GM18517 (cell line): ENCODE measurements at regions not wholly inside any gene's neighbourhood (a gene's known extent, or its start where the extent isn't known, plus 50 kb on each side); places are given as distances from the start of the nearest gene placed in this dataset.

Experiments used
- ATAC-seq: cut with Tn5 transposase; IDR thresholded peaks from one replicate; pipeline ENCODE4 v1.9.1; 2021; ENCODE audit warnings: mild to moderate bottlenecking, moderate library complexity; ENCODE audit not compliant: unreplicated experiment

DNA sequence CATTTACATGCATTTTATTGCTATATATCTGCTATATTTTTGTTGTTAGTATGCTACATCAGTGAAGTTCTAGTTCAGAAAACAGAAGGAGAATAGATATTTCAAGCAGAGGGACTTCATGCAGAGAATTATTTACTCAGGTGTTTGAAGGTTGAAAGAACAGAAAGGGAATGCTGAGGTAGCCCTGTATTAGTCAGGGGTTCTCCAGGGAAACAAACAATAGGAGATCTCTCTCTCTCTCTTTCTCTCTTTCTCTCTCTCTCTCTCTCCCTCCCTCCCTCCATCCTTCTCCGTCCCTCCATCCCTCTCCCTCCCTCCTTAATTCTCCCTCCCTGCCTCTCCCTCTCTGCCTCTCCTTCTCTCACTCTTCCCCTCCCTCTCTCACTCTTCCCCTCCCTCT is 114.3 kb upstream of the TDRD3 start:
- no peak for ATAC-seq

- no peak for ATAC-seq
Measured at GRCh38 chr13:60286707-60287106, 110.3 kb upstream of the TDRD3 start.

DNA sequence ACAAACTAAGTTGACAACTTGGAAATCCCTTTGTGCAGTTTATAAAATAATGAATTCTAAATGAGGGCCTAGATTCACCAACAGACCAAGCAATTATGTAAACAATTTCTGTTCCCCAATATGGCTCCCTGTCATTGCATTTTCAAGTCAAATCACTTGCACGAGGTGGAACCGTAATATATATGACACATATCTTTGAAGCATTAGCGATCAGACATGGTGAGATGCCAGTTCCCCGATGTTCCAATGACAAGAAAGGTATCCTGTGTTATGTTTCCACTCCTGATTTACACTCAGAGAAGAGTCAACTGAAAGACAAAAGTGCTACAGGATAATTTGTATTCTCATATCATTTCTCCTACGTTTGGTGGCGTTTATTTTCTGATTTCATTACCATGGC is 108.5 kb upstream of the TDRD3 start:
- no peak for ATAC-seq

GRCh38 chr13:60303166-60303565 is 93.9 kb upstream of the TDRD3 start:
- no peak for ATAC-seq

DNA sequence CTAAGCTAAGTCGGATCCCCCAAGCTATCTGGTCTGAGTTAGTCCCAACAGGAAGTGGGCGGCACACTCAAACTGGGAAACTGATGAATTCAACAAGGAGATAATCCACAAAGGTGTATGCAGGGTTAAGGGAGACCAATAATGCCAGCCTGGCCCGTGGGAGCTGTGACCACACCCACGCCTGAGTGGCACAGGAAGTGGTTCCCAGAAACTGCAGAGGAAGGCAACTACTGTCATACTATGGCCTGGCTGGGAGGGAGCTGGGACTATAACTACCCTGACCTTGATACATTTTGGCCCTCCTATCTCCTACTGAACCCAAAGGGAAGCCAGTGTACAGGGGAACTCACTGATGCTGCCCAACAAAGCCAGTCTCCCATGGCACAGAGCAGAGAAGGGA is 85.5 kb upstream of the TDRD3 start:
- ATAC-seq: no peak

- ATAC-seq: no peak
Measured at GRCh38 chr13:60312851-60313505, 84.0 kb upstream of the TDRD3 start.

- no peak for ATAC-seq
Measured at GRCh38 chr13:60318186-60318585, 78.8 kb upstream of the TDRD3 start.

- ATAC-seq: no peak
Measured at GRCh38 chr13:60324131-60324530, 72.9 kb upstream of the TDRD3 start.

DNA sequence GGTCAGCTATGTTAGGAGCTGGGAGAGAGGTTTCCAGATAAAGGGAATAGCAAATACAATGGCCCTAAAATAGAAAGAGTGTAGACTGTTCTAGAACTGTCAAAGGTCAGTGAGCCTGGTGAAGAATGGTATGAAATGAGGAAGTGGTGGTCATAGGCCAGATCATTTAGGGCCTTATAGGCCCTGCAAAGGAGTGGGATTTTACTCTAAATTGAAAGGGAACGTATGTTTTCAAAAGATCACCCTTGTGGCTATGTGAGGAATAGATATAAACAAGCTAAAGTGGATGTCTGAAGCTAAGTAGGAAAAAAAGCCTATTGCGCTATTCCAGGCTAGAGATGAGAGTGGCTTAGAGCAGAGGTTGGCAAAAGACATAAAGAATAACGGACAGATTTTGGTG is 70.7 kb upstream of the TDRD3 start:
- no peak for ATAC-seq

GRCh38 chr13:60327511-60327910 is 69.5 kb upstream of the TDRD3 start:
- no peak for ATAC-seq

DNA sequence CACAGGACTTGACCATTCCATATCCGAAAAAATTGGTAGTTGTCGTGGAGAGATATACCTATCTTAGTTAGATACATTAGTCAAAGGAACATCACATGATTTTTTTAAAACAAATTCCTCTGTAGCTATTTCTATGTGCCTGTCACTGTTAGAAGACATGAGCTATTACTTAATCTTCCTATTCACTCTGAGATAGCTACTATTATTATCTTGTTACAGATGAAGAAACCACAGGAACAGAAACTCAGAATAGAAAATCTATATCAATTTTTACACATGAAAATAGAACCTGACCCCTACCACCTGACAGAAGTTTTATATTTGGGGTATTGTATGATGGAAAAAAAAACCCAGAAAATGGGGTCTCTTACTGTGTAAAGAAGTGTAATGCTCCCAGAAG is 68.9 kb upstream of the TDRD3 start:
- no peak for ATAC-seq

DNA sequence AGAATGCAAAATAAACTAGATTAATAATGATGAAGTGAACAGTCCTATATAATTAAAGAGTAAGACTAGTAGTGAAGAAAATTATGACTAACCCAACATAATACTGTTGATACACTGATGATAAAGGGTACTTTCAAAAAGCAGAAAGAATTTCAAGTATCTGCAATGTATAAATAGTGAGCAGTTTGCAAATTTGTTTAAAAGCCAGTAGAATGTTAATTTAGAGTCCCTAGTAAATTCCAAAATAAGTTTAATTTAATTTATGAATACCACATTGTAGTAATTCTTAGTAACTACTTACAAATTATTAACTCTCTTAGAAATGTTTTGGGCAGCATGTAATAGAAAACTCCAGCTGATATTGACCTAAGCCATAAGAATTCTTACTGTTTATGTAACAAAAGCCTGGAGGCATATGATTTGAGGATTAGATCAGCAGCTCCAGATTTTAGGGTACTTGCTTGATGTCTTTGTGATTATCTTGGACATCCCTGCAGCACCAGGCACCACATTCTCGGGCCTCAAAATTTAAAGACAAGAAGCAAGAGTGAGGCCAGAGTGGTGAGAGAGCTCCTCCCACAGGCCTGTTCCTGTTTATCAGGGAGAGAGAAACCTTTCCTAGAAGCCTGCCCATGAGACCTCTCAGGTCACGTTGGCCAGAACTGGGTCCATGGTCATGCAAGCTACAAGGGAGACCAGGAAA is 67.6 kb upstream of the TDRD3 start:
- ATAC-seq: peak; percentile 67

GRCh38 chr13:60331249-60332012 is 65.6 kb upstream of the TDRD3 start:
- ATAC-seq: no peak

DNA sequence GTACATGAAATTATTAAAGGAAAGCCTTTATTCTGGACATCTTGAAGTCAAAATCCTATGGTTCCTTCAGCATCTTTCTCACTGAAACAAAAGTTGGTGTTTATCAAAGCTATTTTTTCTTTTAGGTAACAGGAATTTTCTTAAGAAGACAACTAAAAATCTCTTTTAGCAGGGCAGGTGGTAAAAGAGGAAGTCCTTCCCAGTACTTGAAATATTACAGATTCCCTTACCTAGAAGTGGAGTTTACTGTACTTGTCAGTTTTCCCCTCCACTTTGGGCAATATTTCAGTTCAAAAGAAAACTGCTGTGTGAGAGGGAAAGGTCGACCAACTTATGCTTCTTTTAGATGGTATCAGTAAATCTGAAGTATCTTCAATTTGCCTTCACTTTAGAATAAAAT is 64.3 kb upstream of the TDRD3 start:
- no peak for ATAC-seq

DNA sequence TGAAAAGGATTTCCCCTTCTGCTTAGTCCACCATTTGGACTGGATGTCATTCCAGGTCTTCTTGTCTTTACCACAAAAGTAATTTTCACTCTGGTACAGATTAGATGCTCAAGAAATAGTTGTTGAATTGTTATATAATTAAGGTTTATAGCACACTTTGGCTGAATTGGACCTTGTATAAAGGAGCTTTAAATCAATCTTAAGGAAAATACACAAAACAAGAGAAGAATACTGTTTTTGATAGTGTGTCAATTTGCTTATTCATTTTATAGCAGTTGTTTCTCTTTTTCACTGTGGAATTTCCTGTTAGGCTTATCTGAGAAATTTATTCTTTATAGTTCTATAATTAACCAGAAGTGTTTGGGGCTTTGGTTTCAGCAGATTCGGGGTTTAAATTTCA is 62.7 kb upstream of the TDRD3 start:
- ATAC-seq: no peak

DNA sequence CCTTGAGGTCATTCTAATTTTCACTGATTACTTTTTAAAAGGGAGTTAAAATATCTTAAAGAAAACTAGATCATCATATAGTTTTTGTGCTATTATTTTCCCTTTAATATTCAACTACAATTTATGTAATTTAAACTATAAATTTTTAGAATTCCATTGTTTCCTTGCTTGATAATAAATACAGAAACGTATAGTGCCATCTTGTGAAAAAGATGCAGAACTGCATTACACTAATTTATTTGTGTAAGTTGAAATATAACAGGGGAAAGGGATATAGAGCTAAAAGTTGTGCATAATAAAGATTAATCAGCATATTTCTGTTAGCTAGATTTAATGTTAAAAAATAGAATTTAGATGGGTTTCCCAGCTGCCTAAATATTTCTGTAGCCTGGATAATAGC is 61.5 kb upstream of the TDRD3 start:
- ATAC-seq: no peak

DNA sequence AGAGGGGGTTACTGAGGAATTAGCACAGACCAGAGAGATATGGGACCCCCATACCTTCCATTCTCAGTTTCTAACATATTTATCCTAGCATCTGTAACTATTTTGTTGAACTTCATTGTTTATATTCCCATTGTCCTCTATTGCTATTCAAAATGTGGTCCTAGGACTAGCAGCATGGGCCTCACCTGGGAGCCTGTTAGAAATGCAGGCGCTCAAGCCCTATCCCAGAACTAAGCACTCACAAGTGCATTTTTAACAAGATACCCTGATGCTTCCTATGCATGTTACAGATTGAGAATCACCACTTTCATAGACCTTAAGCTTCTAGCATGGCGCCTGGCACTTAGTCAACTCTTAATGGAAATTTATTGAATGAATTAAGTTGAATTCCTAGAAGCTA is 58.3 kb upstream of the TDRD3 start:
- ATAC-seq: no peak

GRCh38 chr13:60343978-60344377 is 53.0 kb upstream of the TDRD3 start:
- no peak for ATAC-seq

GRCh38 chr13:60347174-60347573 is 49.8 kb upstream of the TDRD3 start:
- ATAC-seq: no peak
